ENCODE measurements at regions not wholly inside any gene's neighbourhood (a gene's known extent, or its start where the extent isn't known, plus 50 kb on each side); places are given as distances from the start of the nearest gene placed in this dataset.

DNA sequence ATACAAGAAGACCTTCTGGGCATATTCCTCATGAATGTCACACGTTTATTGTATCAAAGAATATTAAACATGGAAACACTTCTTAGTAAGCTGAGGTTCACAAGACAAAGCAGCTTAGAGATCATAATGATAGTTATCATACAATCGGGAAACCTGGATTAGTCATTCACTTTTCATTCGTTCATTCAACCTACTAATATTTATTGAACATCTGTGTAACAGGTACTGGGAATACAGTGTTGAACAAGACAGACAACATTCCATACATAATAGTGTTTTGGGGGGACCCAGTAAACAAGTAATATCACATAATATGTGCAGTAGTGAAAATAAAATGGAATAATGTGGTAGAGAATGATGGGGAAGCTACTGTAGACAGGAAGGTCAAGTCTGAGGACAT, 100.6 kb upstream of the GRIP1 start:
- no peak overlapping the region for H3K27ac Mint-ChIP-seq

More for the DNA sequence above, 100.6 kb upstream of the GRIP1 start:
- Histone ChIP-seq H3K9ac (ENCODE audit: extremely low read depth, insufficient read length, low read length) (no peak overlapping the region), H3K4ac (ENCODE audit: low read depth, low read length) (no peak overlapping the region), H2BK12ac (ENCODE audit: insufficient read length, low read depth, low read length) (no peak overlapping the region), H2BK20ac (ENCODE audit: low read depth, low read length, poor library complexity, severe bottlenecking) (no peak overlapping the region), H2BK120ac (ENCODE audit: low read depth, low read length, poor library complexity, severe bottlenecking) (no peak overlapping the region), H4K8ac (replicated peaks; ENCODE audit: insufficient read length, low read depth, low read length) (no peak overlapping the region), H4K91ac (ENCODE audit: insufficient read length, low read depth, low read length) (no peak overlapping the region), H2BK15ac (ENCODE audit: low read depth, low read length) (no peak overlapping the region), H3K18ac (ENCODE audit: insufficient read length, low read depth, low read length) (no peak overlapping the region), H3K23ac (ENCODE audit: insufficient read length, low read depth, low read length) (no peak overlapping the region), H3K27me3 (ENCODE audit: insufficient read depth, low read length) (no peaks in the 10 kb centered on the region), H3T11ph (ENCODE audit: low read length) (no peak overlapping the region), H2BK5ac (ENCODE audit: insufficient read length, low read length) (no peak overlapping the region), H3K79me1 (ENCODE audit: insufficient read depth, low read depth, low read length, poor library complexity, severe bottlenecking) (no peaks in the 10 kb centered on the region), H3K79me2 (ENCODE audit: insufficient read depth, low read length) (no peaks in the 10 kb centered on the region), H3K4me1 (ENCODE audit: insufficient read depth, low read length) (no peaks in the 10 kb centered on the region), H3K27ac (ENCODE audit: insufficient read length, low read depth, low read length) (no peak overlapping the region), H3K4me2 (ENCODE audit: insufficient read depth, insufficient read length, low read length) (no peak overlapping the region), H2AFZ (ENCODE audit: low read length) (no peak overlapping the region), H3K14ac (ENCODE audit: insufficient read depth, low read length) (no peak overlapping the region), H3K56ac (ENCODE audit: insufficient read length, low read depth, low read length) (no peak overlapping the region), H3K23me2 (ENCODE audit: insufficient read length, low read depth, low read length, poor library complexity, severe bottlenecking) (no peaks in the 10 kb centered on the region), H2AK5ac (ENCODE audit: insufficient read length, low read length) (no peak overlapping the region), H4K20me1 (ENCODE audit: control insufficient read depth, insufficient read depth, insufficient read length) (no peaks in the 10 kb centered on the region), H4K5ac (ENCODE audit: insufficient read length, low read depth, low read length) (no peak overlapping the region), H3K9me3 (ENCODE audit: control insufficient read depth, low read depth, low read length) (no peaks in the 10 kb centered on the region)
- peaks cover 9 to 11% of the 10 kb centered on the region in 2 experiments for H3K4me1 Mint-ChIP-seq
- H3K4me3 Mint-ChIP-seq: no peak overlapping the region
- TF ChIP-seq, protein P1, sequence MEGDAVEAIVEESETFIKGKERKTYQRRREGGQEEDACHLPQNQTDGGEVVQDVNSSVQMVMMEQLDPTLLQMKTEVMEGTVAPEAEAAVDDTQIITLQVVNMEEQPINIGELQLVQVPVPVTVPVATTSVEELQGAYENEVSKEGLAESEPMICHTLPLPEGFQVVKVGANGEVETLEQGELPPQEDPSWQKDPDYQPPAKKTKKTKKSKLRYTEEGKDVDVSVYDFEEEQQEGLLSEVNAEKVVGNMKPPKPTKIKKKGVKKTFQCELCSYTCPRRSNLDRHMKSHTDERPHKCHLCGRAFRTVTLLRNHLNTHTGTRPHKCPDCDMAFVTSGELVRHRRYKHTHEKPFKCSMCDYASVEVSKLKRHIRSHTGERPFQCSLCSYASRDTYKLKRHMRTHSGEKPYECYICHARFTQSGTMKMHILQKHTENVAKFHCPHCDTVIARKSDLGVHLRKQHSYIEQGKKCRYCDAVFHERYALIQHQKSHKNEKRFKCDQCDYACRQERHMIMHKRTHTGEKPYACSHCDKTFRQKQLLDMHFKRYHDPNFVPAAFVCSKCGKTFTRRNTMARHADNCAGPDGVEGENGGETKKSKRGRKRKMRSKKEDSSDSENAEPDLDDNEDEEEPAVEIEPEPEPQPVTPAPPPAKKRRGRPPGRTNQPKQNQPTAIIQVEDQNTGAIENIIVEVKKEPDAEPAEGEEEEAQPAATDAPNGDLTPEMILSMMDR (conservative IDR thresholded peaks at IDR 0.05): no peak
- no peak for DNase-seq
- H3K9me3 Mint-ChIP-seq: no peaks in the 10 kb centered on the region
- no peaks in the 10 kb centered on the region for H3K27me3 Mint-ChIP-seq (ENCODE audit: low read depth)
- no peaks in the 10 kb centered on the region for H3K36me3 Mint-ChIP-seq (ENCODE audit: insufficient read depth in 1 of 3, low read depth in 3 of 3)
- WGBS (ENCODE audit: extremely low coverage, insufficient read length, low lambda C conversion rate): no CpG with 5 or more reads among the region's 3 CpGs
